ENCODE measurements at regions not wholly inside any gene's neighbourhood (a gene's known extent, or its start where the extent isn't known, plus 50 kb on each side); places are given as distances from the start of the nearest gene placed in this dataset.

- TF ChIP-seq REST (IDR thresholded peaks at IDR 0.05) (no peak), CTCF (IDR thresholded peaks at IDR 0.05; ENCODE audit: low read depth, low read length, missing input control) (no peak), GABPA (IDR thresholded peaks at IDR 0.05 in 1 of 2, conservative IDR thresholded peaks at IDR 0.05 in 1 of 2) (no peak), YY1 (IDR thresholded peaks at IDR 0.05) (no peak), FOXA1 (IDR thresholded peaks at IDR 0.05) (no peak), RAD21 (IDR thresholded peaks at IDR 0.05) (no peak), HNF4A (conservative IDR thresholded peaks at IDR 0.05) (no peak), JUND (IDR thresholded peaks at IDR 0.05) (no peak), ATF3 (IDR thresholded peaks at IDR 0.05) (no peak), EGR1 (IDR thresholded peaks at IDR 0.05; ENCODE audit: low read depth in 2 of 2) (no peak), MAX (IDR thresholded peaks at IDR 0.05) (no peak), SP1 (IDR thresholded peaks at IDR 0.05) (no peak), RXRA (IDR thresholded peaks at IDR 0.05) (no peak), TAF1 (conservative IDR thresholded peaks at IDR 0.05) (no peak)
Measured at GRCh38 chr2:131417886-131418285, 53.9 kb upstream of the RAB6D start.
